ENCODE measurements at regions not wholly inside any gene's neighbourhood (a gene's known extent, or its start where the extent isn't known, plus 50 kb on each side); places are given as distances from the start of the nearest gene placed in this dataset.
A peak's percentile ranks its signal among the peaks of the same experiment; 100 is the strongest.
"Not testable (repeated sequence)": the region's sequence is repeated elsewhere in the genome, so short reads cannot be mapped to it uniquely, and the experiment has no call there.

DNA sequence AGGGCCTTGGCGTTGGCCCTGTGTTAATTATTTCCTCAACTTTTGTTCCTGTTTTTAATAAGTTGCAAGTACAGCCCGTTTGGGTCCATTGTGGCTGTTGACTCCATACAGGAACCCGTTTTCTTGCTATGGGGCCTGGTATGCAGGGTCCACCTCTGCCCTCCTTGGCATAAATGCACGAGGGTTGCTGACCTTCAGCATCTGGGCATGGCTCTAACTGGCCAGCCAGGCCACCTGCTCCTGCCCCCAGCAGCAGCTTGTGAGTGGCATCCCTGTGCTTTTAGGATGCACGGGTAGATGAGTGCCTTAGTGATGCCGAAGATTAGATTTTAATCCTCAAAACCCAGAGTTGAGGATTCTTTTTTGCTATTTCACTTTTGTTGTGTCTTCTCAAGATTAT is 123.2 kb downstream of the GLRX3 start:
- Histone ChIP-seq H3K9me3 (ENCODE audit: control insufficient read depth, low read length) (no peaks in the 10 kb centered on the region), H3K27me3 (replicated peaks; ENCODE audit: control insufficient read depth, insufficient read depth, low read length, poor library complexity, severe bottlenecking) (no peaks in the 10 kb centered on the region), H3K27ac (ENCODE audit: insufficient read depth, low read length, poor library complexity, severe bottlenecking) (no peak overlapping the region), H3K4me1 (ENCODE audit: control insufficient read depth, insufficient read depth, low read length, poor library complexity, severe bottlenecking) (no peaks in the 10 kb centered on the region), H3K36me3 (ENCODE audit: control insufficient read depth, insufficient read depth, low read length) (no peaks in the 10 kb centered on the region), H3K4me3 (ENCODE audit: insufficient read depth, low read depth, low read length, poor library complexity, severe bottlenecking) (no peak overlapping the region)
- no peak for DNase-seq

GRCh38 chr10:130261306-130261705 is 125.1 kb downstream of the GLRX3 start:
- no peak for DNase-seq
- Histone ChIP-seq H3K4me1 (ENCODE audit: control insufficient read depth, insufficient read depth, low read length, poor library complexity, severe bottlenecking) (no peaks in the 10 kb centered on the region), H3K4me3 (ENCODE audit: insufficient read depth, low read depth, low read length, poor library complexity, severe bottlenecking) (no peak overlapping the region), H3K9me3 (ENCODE audit: control insufficient read depth, low read length) (no peaks in the 10 kb centered on the region), H3K27me3 (replicated peaks; ENCODE audit: control insufficient read depth, insufficient read depth, low read length, poor library complexity, severe bottlenecking) (no peaks in the 10 kb centered on the region), H3K36me3 (ENCODE audit: control insufficient read depth, insufficient read depth, low read length) (no peaks in the 10 kb centered on the region), H3K27ac (ENCODE audit: insufficient read depth, low read length, poor library complexity, severe bottlenecking) (no peak overlapping the region)

DNA sequence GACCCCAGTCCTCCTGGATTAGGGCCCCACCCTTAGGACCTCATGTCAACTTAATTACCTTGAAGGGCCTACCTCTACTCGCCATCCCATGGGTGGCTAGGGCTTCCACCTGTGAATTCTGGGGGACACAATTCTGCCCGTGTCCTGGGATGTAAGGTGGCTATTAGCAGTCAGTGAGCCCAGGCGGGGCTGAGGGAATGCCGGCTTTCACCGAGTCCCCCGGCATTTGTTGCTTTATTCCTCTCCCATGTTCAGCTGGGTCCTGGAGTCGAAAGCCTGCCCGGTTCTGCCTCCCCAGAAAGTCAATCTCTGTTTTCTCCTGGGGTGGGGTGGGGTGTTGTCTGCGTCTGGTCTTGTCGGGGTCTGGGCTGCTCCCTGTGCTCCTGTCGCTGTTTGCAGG is 125.6 kb downstream of the GLRX3 start:
- no peaks in the 10 kb centered on the region for H3K4me1 ChIP-seq (ENCODE audit: control insufficient read depth, insufficient read depth, low read length, poor library complexity, severe bottlenecking)
- H3K27ac ChIP-seq (ENCODE audit: insufficient read depth, low read length, poor library complexity, severe bottlenecking): no peak overlapping the region
- no peak overlapping the region for H3K4me3 ChIP-seq (ENCODE audit: insufficient read depth, low read depth, low read length, poor library complexity, severe bottlenecking)
- DNase-seq: no peak
- H3K36me3 ChIP-seq (ENCODE audit: control insufficient read depth, insufficient read depth, low read length): no peaks in the 10 kb centered on the region
- no peaks in the 10 kb centered on the region for H3K27me3 ChIP-seq (replicated peaks; ENCODE audit: control insufficient read depth, insufficient read depth, low read length, poor library complexity, severe bottlenecking)
- H3K9me3 ChIP-seq (ENCODE audit: control insufficient read depth, low read length): no peaks in the 10 kb centered on the region

GRCh38 chr10:130263289-130263688 is 127.1 kb downstream of the GLRX3 start:
- Histone ChIP-seq H3K9me3 (ENCODE audit: control insufficient read depth, low read length) (no peaks in the 10 kb centered on the region), H3K27ac (ENCODE audit: insufficient read depth, low read length, poor library complexity, severe bottlenecking) (no peak overlapping the region), H3K4me3 (ENCODE audit: insufficient read depth, low read depth, low read length, poor library complexity, severe bottlenecking) (no peak overlapping the region), H3K4me1 (ENCODE audit: control insufficient read depth, insufficient read depth, low read length, poor library complexity, severe bottlenecking) (no peaks in the 10 kb centered on the region), H3K36me3 (ENCODE audit: control insufficient read depth, insufficient read depth, low read length) (no peaks in the 10 kb centered on the region), H3K27me3 (replicated peaks; ENCODE audit: control insufficient read depth, insufficient read depth, low read length, poor library complexity, severe bottlenecking) (no peaks in the 10 kb centered on the region)
- no peak for DNase-seq

GRCh38 chr10:130265542-130265941 is 129.4 kb downstream of the GLRX3 start:
- no peaks in the 10 kb centered on the region for H3K4me1 ChIP-seq (ENCODE audit: control insufficient read depth, insufficient read depth, low read length, poor library complexity, severe bottlenecking)
- no peak for DNase-seq
- no peak overlapping the region for H3K4me3 ChIP-seq (ENCODE audit: insufficient read depth, low read depth, low read length, poor library complexity, severe bottlenecking)
- H3K27me3 ChIP-seq (replicated peaks; ENCODE audit: control insufficient read depth, insufficient read depth, low read length, poor library complexity, severe bottlenecking): no peaks in the 10 kb centered on the region
- no peak overlapping the region for H3K27ac ChIP-seq (ENCODE audit: insufficient read depth, low read length, poor library complexity, severe bottlenecking)
- H3K36me3 ChIP-seq (ENCODE audit: control insufficient read depth, insufficient read depth, low read length): no peaks in the 10 kb centered on the region
- H3K9me3 ChIP-seq (ENCODE audit: control insufficient read depth, low read length): no peaks in the 10 kb centered on the region

GRCh38 chr10:130282492-130283218 is 146.5 kb downstream of the GLRX3 start:
- H3K4me3 ChIP-seq (ENCODE audit: insufficient read depth, low read depth, low read length, poor library complexity, severe bottlenecking): no peak overlapping the region
- H3K27ac ChIP-seq (ENCODE audit: insufficient read depth, low read length, poor library complexity, severe bottlenecking): no peak overlapping the region
- no peaks in the 10 kb centered on the region for H3K4me1 ChIP-seq (ENCODE audit: control insufficient read depth, insufficient read depth, low read length, poor library complexity, severe bottlenecking)
- no peaks in the 10 kb centered on the region for H3K36me3 ChIP-seq (ENCODE audit: control insufficient read depth, insufficient read depth, low read length)
- DNase-seq: no peak
- H3K27me3 ChIP-seq (replicated peaks; ENCODE audit: control insufficient read depth, insufficient read depth, low read length, poor library complexity, severe bottlenecking): no peaks in the 10 kb centered on the region
- H3K9me3 ChIP-seq (ENCODE audit: control insufficient read depth, low read length): peaks cover 52% of the 10 kb centered on the region

DNA sequence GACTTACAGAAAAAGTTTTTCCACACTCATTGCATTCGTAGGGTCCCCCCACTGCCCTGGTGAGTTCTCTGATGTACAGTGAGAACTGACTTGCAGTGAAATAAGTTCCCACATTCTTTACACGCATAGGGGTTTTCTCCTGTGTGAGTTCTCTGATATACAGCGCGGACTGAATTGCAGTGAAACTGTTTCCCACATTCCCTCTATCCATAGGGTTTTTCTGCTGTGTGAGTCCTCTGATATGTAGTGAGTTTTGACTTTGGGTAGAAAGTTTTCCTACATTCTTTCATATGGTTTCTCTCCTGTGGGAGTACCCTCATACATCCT is 147.0 kb downstream of the GLRX3 start:
- Histone ChIP-seq H3K36me3 (ENCODE audit: control insufficient read depth, insufficient read depth, low read length) (no peaks in the 10 kb centered on the region), H3K4me1 (ENCODE audit: control insufficient read depth, insufficient read depth, low read length, poor library complexity, severe bottlenecking) (no peaks in the 10 kb centered on the region), H3K27ac (ENCODE audit: insufficient read depth, low read length, poor library complexity, severe bottlenecking) (no peak overlapping the region), H3K9me3 (ENCODE audit: control insufficient read depth, low read length) (peaks cover 52% of the 10 kb centered on the region), H3K4me3 (ENCODE audit: insufficient read depth, low read depth, low read length, poor library complexity, severe bottlenecking) (no peak overlapping the region), H3K27me3 (replicated peaks; ENCODE audit: control insufficient read depth, insufficient read depth, low read length, poor library complexity, severe bottlenecking) (no peaks in the 10 kb centered on the region)
- no peak for DNase-seq

DNA sequence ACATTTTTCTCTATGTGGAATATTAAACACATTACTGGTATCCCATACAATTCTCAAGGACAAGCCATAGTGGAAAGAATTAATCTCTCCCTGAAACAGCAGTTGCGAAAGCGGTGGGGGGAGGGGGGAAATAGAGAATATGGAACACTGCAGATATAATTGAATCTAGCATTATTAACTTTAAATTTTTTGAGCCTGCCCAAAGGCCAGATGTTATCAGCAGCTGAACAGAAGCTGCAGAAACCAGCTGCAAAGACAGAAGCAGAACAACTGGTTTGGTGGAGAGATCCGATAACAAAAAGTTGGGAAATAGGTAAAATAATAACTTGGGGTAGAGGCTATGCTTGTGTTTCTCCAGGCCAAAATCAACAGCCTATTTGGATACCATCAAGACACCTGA is 159.6 kb downstream of the GLRX3 start:
- not testable (repeated sequence) for H3K4me3 ChIP-seq (ENCODE audit: insufficient read depth, low read depth, low read length, poor library complexity, severe bottlenecking); H3K27ac ChIP-seq (ENCODE audit: insufficient read depth, low read length, poor library complexity, severe bottlenecking); H3K4me1 ChIP-seq (ENCODE audit: control insufficient read depth, insufficient read depth, low read length, poor library complexity, severe bottlenecking); H3K27me3 ChIP-seq (replicated peaks; ENCODE audit: control insufficient read depth, insufficient read depth, low read length, poor library complexity, severe bottlenecking); DNase-seq; H3K36me3 ChIP-seq (ENCODE audit: control insufficient read depth, insufficient read depth, low read length)
- H3K9me3 ChIP-seq (ENCODE audit: control insufficient read depth, low read length): peaks cover 12% of the 10 kb centered on the region

- peak in 2 of 3 donors; percentile 3 to 9 for DNase-seq
- Histone ChIP-seq H3K4me3 (ENCODE audit: insufficient read depth, low read depth, low read length, poor library complexity, severe bottlenecking) (peak overlapping the region; percentile 36), H3K4me1 (ENCODE audit: control insufficient read depth, insufficient read depth, low read length, poor library complexity, severe bottlenecking) (no peaks in the 10 kb centered on the region), H3K36me3 (ENCODE audit: control insufficient read depth, insufficient read depth, low read length) (no peaks in the 10 kb centered on the region), H3K27ac (ENCODE audit: insufficient read depth, low read length, poor library complexity, severe bottlenecking) (no peak overlapping the region), H3K9me3 (ENCODE audit: control insufficient read depth, low read length) (peaks cover 18% of the 10 kb centered on the region), H3K27me3 (replicated peaks; ENCODE audit: control insufficient read depth, insufficient read depth, low read length, poor library complexity, severe bottlenecking) (no peaks in the 10 kb centered on the region)
These were observed 164.4 kb downstream of the GLRX3 start for GRCh38 chr10:130300608-130301020.

- peak; percentile 17 to 25 (median 18) for DNase-seq
- peaks cover 18% of the 10 kb centered on the region for H3K9me3 ChIP-seq (ENCODE audit: control insufficient read depth, low read length)
- H3K27me3 ChIP-seq (replicated peaks; ENCODE audit: control insufficient read depth, insufficient read depth, low read length, poor library complexity, severe bottlenecking): no peaks in the 10 kb centered on the region
- H3K27ac ChIP-seq (ENCODE audit: insufficient read depth, low read length, poor library complexity, severe bottlenecking): peak overlapping the region; percentile 39
- peak overlapping the region; percentile 36 for H3K4me3 ChIP-seq (ENCODE audit: insufficient read depth, low read depth, low read length, poor library complexity, severe bottlenecking)
- no peaks in the 10 kb centered on the region for H3K4me1 ChIP-seq (ENCODE audit: control insufficient read depth, insufficient read depth, low read length, poor library complexity, severe bottlenecking)
- H3K36me3 ChIP-seq (ENCODE audit: control insufficient read depth, insufficient read depth, low read length): no peaks in the 10 kb centered on the region
These were observed 165.1 kb downstream of the GLRX3 start for GRCh38 chr10:130301021-130301892.

Data from effector memory CD4-positive, alpha-beta T cell (primary cell).